ENCODE measurements at regions not wholly inside any gene's neighbourhood (a gene's known extent, or its start where the extent isn't known, plus 50 kb on each side); places are given as distances from the start of the nearest gene placed in this dataset.

GRCh38 chr5:142428773-142429473 is 104.1 kb upstream of the SPRY4 start:
- Histone ChIP-seq H3K79me2 (ENCODE audit: insufficient read depth, low read length) (no peaks in the 10 kb centered on the region), H3K4me3 (ENCODE audit: low read depth in 1 of 2, low read length in 2 of 2) (no peak overlapping the region), H2AFZ (ENCODE audit: low read depth, low read length) (no peak overlapping the region), H3K4me2 (ENCODE audit: insufficient read depth, low read length) (no peak overlapping the region), H3K4me1 (ENCODE audit: insufficient read depth, low read length) (peaks cover 93% of the 10 kb centered on the region), H3K9me3 (ENCODE audit: insufficient read depth, low read length, severe bottlenecking) (no peaks in the 10 kb centered on the region), H3K9ac (ENCODE audit: low read depth, low read length) (no peak overlapping the region), H3K36me3 (ENCODE audit: insufficient read depth, low read length) (no peaks in the 10 kb centered on the region), H3K27ac (ENCODE audit: low read length) (peak overlapping the region; percentile 82), H4K20me1 (ENCODE audit: insufficient read depth, low read length) (no peaks in the 10 kb centered on the region), H3K27me3 (ENCODE audit: insufficient read depth, low read length, poor library complexity) (no peaks in the 10 kb centered on the region)
- DNase-seq (no peak), ATAC-seq (ENCODE audit: insufficient read depth, low read depth) (no peak)
- TF ChIP-seq CTCF (IDR thresholded peaks at IDR 0.05; ENCODE audit: borderline replicate concordance, extremely low read depth, low read length, poor library complexity, severe bottlenecking) (no peak), EZH2 (IDR thresholded peaks at IDR 0.05; ENCODE audit: borderline replicate concordance, low read depth, low read length, severe bottlenecking) (no peak)

- TF ChIP-seq CTCF (IDR thresholded peaks at IDR 0.05; ENCODE audit: borderline replicate concordance, extremely low read depth, low read length, poor library complexity, severe bottlenecking) = no peak
- TF ChIP-seq EZH2 (IDR thresholded peaks at IDR 0.05; ENCODE audit: borderline replicate concordance, low read depth, low read length, severe bottlenecking) = no peak
- H3K79me2 ChIP-seq (ENCODE audit: insufficient read depth, low read length) = no peaks in the 10 kb centered on the region
- H3K27me3 ChIP-seq (ENCODE audit: insufficient read depth, low read length, poor library complexity) = no peaks in the 10 kb centered on the region
- H3K4me2 ChIP-seq (ENCODE audit: insufficient read depth, low read length) = no peak overlapping the region
- H3K27ac ChIP-seq (ENCODE audit: low read length) = peak overlapping the region; percentile 82
- peaks cover 86% of the 10 kb centered on the region for H3K4me1 ChIP-seq (ENCODE audit: insufficient read depth, low read length)
- H4K20me1 ChIP-seq (ENCODE audit: insufficient read depth, low read length) = no peaks in the 10 kb centered on the region
- no peak overlapping the region for H3K9ac ChIP-seq (ENCODE audit: low read depth, low read length)
- no peak for ATAC-seq (ENCODE audit: insufficient read depth, low read depth)
- no peaks in the 10 kb centered on the region for H3K9me3 ChIP-seq (ENCODE audit: insufficient read depth, low read length, severe bottlenecking)
- H2AFZ ChIP-seq (ENCODE audit: low read depth, low read length) = no peak overlapping the region
- H3K36me3 ChIP-seq (ENCODE audit: insufficient read depth, low read length) = no peaks in the 10 kb centered on the region
- no peak for DNase-seq
- no peak overlapping the region for H3K4me3 ChIP-seq (ENCODE audit: low read depth in 1 of 2, low read length in 2 of 2)
Measured at GRCh38 chr5:142428036-142428772, 103.4 kb upstream of the SPRY4 start.

- Histone ChIP-seq H3K4me2 (ENCODE audit: insufficient read depth, low read length) (no peak overlapping the region), H3K27ac (ENCODE audit: low read length) (peak overlapping the region; percentile 82), H3K79me2 (ENCODE audit: insufficient read depth, low read length) (no peaks in the 10 kb centered on the region), H3K4me1 (ENCODE audit: insufficient read depth, low read length) (peaks cover 84% of the 10 kb centered on the region), H2AFZ (ENCODE audit: low read depth, low read length) (no peak overlapping the region), H3K36me3 (ENCODE audit: insufficient read depth, low read length) (no peaks in the 10 kb centered on the region), H3K9ac (ENCODE audit: low read depth, low read length) (0 out of 2 replicates have a peak overlapping the region, but pooled peaks have one; percentile 30), H3K4me3 (ENCODE audit: low read depth in 1 of 2, low read length in 2 of 2) (no peak overlapping the region), H4K20me1 (ENCODE audit: insufficient read depth, low read length) (no peaks in the 10 kb centered on the region), H3K27me3 (ENCODE audit: insufficient read depth, low read length, poor library complexity) (no peaks in the 10 kb centered on the region), H3K9me3 (ENCODE audit: insufficient read depth, low read length, severe bottlenecking) (no peaks in the 10 kb centered on the region)
- no peak for DNase-seq
- no peak for ATAC-seq (ENCODE audit: insufficient read depth, low read depth)
- TF ChIP-seq CTCF (IDR thresholded peaks at IDR 0.05; ENCODE audit: borderline replicate concordance, extremely low read depth, low read length, poor library complexity, severe bottlenecking) (no peak), EZH2 (IDR thresholded peaks at IDR 0.05; ENCODE audit: borderline replicate concordance, low read depth, low read length, severe bottlenecking) (no peak)
Measured at GRCh38 chr5:142427529-142427928, 102.7 kb upstream of the SPRY4 start.
